ENCODE measurements at regions not wholly inside any gene's neighbourhood (a gene's known extent, or its start where the extent isn't known, plus 50 kb on each side); places are given as distances from the start of the nearest gene placed in this dataset.
"Not testable (repeated sequence)": the region's sequence is repeated elsewhere in the genome, so short reads cannot be mapped to it uniquely, and the experiment has no call there.

DNA sequence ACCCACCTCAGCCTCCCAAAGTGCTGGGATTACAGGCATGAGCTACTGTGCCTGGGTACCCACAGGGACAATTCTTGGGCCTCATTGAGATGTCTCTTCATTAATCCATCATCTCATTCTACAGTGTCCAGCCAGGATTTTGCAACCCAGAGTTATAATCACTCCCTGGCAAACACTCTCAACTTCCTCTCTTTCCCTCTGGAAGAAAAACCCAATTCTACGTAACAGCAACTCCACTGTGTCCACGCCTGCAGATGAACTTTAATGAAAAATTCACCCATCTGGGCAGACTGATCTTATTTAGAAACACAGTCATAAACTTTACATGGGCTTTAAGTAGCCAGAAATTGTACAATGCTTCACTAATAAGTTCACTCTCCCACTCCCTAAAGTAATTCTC is 90.1 kb upstream of the ABCC4 start:
- no peak for DNase-seq

GRCh38 chr13:95391785-95392184 is 90.5 kb upstream of the ABCC4 start:
- no peak for DNase-seq

GRCh38 chr13:95392597-95392996 is 91.3 kb upstream of the ABCC4 start:
- no peak for DNase-seq

GRCh38 chr13:95403349-95404140 is 102.3 kb upstream of the ABCC4 start:
- DNase-seq: peak in 1 of 5 donors; percentile 4

GRCh38 chr13:95404141-95404882 is 103.1 kb upstream of the ABCC4 start:
- DNase-seq: peak; percentile 40 to 67 (median 58)

- no peak for DNase-seq
Observed at GRCh38 chr13:95406176-95406575, 104.9 kb upstream of the ABCC4 start.

DNA sequence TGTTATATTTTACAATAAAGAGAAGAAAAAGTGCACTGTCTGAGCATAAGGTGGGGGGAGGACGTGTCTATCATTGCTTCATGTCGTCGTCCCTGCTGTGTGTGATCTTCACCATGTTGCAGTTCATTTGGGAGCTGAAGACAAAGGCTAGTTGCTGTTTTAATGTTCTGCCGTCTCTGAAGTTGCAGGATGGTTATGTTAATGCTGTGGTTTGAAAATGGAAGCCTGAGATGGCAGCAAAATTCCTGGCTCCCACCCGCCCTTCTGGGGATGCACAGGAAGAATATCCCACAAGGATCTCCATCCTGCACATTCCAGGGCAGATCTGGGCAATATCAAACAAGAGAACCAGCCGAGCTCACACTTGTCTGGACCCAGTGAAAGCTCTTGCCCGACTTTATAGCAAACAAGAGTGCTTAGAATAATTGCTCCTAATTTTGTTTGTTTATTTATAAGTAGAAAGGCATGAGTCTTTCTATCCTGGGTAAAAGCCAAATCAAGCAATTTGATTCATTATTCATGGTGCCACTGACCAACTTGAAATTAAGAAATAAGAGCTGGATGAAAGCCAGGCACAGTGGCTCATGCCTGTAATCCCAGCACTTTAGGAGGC is 110.3 kb upstream of the ABCC4 start:
- no peak for DNase-seq

GRCh38 chr13:95418946-95419345 is 117.7 kb upstream of the ABCC4 start:
- no peak for DNase-seq

DNA sequence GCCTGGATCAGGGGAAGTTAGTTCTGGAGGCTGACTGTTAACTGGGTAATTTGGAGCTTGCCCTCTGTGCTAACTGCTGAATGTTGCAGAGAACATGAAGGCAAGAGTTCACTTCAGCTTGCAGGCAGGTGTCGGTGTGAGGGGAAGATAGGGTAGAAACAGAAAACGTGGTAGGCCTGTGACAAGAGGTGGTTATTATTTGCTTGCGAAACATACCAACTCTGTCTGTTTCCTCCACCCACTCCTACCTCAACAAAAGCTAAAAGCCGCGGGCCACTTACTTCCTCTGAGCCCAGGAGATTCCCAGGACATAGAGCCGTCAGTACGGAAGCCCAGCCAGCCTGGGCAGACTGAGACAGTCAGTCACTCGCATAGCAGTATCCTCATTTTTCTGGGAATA is 119.2 kb upstream of the ABCC4 start:
- no peak for DNase-seq

- DNase-seq: no peak
Observed at GRCh38 chr13:95426631-95427030, 125.4 kb upstream of the ABCC4 start.

GRCh38 chr13:95430525-95430924 is 122.0 kb upstream of the CLDN10 start:
- DNase-seq: not testable (repeated sequence)

DNA sequence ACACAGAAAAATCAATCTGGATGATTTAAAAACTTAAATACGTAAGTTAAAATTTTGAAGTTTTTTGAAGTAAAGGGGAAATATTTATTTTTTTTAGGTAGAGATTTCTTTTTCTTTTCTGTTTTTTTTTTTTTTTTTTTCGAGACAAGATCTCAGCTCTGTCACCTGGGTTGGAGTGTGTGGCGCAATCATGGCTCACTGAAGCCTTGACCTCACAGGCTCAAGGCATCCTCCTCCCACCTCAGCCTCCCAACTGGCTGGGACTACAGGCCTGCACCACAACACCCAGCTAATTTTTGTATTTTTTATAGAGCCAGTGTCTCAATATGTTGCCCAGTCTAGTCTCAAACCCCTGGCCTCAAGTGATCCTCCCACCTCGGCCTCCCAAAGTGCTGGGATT is 120.4 kb upstream of the CLDN10 start:
- no peak for DNase-seq

DNA sequence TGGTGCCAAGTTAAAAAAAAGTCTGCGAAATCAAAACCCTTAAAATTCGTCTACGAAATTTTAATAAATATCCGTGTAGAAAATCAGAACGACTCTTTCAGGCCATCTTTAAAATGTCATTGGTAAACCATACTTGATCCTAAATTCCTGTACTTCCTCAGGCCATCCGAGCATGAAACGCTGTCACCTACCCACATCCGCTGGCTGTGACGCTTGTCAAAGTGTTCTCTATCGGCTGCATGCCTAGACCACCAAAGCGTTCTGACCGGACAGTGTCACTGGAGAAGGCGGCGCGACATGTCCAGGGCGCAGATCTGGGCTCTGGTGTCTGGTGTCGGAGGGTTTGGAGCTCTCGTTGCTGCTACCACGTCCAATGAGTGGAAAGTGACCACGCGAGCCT is 119.0 kb upstream of the CLDN10 start:
- no peak for DNase-seq

- no peak for DNase-seq
Observed at GRCh38 chr13:95434111-95434510, 118.4 kb upstream of the CLDN10 start.

GRCh38 chr13:95437561-95437960 is 115.0 kb upstream of the CLDN10 start:
- no peak for DNase-seq

- no peak for DNase-seq
Observed at GRCh38 chr13:95438297-95438696, 114.2 kb upstream of the CLDN10 start.

GRCh38 chr13:95440441-95441088 is 112.0 kb upstream of the CLDN10 start:
- DNase-seq: no peak

GRCh38 chr13:95441326-95441725 is 111.2 kb upstream of the CLDN10 start:
- DNase-seq: no peak

DNA sequence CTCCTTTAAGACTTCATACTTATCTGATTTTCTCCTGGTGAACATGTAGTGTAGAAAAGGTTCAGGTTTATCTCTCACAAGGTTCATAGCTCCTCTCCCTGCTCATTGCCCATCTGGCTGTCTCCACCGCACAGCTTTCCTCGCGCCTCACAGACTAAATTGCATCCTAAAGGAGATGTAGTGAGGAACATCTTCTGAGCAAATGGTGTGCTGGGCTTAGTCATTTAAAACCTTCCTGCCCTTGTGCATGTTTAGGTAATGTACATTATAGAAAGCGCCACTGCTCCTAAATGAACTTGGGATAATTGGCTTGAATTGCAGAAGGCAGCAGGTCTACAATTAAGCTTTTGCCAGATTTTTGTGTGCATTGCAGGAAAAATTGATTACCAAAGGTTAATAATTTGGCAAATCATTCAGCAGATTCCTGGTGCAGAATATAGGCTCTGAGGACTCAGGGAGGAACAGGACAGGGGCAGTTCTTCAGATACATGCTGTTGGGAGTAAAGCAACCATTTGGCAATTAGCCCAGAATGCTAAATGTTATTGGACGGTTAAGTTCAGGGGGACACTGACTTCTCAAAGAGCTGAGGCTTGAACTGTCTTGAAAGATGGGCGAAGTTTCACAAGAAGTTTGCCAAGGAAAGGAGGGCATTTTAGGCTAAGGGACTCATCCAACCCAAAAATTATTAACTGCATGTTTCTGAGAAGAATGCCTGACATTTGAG is 108.4 kb upstream of the CLDN10 start:
- no peak for DNase-seq

DNA sequence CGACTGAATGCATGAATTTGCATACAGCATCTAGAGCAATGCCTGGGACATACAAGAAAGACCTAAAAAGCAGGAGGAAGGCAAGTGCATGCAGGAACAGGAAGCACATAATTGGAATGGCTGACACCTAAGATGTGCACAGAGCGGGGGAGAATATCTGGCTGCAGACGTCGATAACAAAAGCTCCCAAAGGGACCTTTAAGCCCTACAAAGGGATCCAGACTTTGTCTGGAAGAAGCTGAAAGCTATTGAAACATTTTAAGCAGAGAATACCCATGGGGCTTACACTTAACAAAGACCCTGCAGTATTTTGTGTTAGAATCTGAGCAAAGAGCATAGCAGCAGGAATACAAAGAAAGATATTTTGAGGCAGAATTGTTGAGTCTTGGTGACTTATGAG is 107.4 kb upstream of the CLDN10 start:
- no peak for DNase-seq

DNA sequence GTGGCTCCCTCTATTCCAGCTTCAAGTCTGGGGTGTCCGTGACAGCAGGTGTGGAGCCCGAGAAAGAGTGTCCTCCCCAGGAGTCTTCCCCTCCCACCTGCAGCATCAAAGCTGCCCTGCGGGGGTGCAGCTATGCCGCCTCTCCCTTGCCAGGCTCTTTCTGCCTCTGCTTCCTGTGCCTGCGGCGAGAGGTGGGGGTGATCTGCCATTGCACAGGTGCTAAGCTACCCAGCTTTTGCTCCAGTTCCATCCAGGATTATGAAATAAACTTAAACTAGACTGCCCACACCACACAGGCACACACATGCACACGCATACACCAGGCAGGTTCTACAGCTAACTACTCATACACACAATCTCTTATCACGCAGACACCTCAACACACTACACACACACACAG is 104.7 kb upstream of the CLDN10 start:
- DNase-seq: no peak

DNA sequence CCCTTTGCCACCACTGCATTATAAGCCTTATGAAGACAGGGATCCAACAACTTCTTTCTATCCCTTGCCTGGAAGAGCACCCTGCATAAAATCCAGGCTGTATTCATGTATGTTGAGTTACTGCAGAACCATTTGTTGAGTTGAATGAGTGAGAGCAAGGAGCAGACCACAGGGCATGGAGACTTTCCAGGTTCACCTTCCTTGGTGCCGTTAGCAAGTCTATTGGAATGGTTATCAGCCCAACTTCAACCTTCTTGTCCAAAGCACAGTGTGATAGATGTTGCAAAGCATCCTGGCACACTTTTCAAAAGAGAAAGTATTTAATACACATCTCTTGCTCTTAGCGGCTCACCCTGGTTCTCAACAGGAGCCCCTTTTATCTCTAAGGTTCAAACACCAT is 100.9 kb upstream of the CLDN10 start:
- no peak for DNase-seq

DNA sequence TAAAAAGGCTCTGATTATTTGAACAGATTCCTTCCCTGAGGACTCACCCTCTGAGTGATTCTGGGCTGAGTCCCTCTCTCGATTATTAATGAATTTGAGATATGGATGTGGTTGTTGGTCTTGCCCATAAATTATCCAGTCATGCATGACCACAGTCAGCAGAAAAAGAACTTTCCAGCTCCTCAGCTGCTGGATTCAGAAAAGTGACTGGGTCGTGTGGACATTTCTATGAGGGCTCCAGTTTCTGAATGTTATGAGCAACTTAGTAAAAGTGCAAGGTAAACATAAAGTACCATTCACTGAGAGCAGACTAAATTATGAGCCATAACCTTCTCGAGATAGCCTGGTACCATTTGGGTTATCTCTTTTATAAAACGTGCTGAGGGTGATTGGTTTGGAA is 100.1 kb upstream of the CLDN10 start:
- DNase-seq: no peak
